ENCODE measurements at regions not wholly inside any gene's neighbourhood (a gene's known extent, or its start where the extent isn't known, plus 50 kb on each side); places are given as distances from the start of the nearest gene placed in this dataset.

DNA sequence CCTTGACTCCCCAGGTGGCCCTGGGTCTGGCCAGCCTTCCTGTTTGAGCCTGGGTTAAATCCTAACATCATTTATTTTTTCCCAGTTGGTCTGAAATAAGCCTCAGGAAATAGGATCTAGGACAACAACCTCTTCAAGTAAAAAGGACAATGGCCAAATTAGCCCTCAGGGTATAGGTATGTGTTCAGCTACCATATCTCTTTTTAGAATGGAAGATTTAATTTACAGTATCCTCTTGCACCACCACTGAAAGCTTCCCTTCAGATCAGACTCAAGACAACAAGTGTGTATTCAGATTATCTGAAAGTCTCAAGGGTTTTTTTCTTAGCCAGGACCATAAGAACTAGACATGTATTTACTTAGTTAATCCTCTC, 61.6 kb upstream of the CXCR4 start:
- DNase-seq (ENCODE audit: low read depth): no peak

DNA sequence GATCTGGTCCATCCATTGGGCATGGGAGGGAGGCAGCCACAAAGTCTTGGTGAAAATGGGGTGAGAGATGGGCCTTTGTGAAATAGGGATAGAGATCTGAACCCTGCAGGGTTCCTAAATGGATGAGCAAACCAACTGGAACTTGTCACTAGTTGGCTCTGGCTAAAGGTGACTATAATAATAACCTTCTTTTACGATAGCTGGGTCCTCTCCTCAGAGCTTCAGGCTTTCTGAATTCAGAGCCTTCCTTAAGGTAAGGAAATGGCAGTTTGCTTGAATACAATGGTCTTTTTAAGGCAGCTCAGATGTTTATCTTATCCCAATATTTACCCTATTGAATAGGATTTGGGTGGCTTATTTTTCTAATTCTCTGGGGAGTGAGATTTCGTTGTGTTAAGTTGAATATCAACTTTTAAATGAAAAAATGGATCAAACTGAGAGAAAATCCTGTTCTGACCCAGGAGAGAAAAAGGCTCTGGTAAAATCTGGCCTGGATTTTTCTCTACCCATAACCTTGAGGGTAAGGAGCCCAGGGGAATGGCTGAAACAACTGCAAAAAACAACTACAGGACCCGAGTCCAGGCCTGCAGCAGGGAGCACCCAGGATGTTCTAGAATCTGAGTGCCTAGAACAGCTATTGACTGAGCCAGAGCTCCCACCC, 61.1 kb upstream of the CXCR4 start:
- no peak for DNase-seq (ENCODE audit: low read depth)

DNA sequence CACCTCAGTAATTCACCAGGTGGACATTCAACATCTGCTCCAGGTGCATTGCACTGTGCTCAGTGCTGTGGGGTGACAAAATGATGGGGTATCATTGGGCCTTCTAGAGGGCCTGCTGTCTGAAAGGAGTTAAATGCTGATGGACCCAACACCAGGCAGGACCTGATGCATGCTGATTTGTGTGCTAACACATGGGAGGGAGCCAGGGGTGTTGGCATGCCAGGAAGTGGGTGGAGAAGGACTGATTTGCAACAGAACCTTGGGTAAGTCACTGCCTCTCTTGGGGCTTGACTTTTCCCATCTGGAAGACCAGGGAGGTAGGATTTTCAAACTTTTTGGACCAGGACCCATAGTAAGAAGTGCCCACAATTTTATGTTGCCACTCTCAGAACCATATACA, 57.9 kb upstream of the CXCR4 start:
- no peak for DNase-seq (ENCODE audit: low read depth)

DNA sequence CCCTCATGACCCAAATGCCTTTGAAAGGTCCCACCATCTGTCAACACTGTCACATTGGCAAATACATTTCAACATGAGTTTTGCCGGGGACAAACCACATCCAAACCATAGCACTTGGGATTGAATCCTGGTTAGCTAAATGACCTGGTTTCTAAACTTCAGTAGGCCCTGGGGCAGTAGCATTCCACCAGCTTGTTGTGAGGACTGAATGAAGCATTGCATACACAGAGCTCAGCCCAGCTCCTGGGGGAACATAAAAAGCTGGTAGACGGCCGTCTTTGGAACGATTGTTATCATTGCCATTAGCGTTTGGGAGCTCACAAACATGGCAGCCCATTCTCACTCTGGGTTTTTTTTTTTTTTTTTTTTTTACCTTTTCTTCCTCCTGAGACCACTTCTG, 57.5 kb upstream of the CXCR4 start:
- no peak for DNase-seq (ENCODE audit: low read depth)

DNA sequence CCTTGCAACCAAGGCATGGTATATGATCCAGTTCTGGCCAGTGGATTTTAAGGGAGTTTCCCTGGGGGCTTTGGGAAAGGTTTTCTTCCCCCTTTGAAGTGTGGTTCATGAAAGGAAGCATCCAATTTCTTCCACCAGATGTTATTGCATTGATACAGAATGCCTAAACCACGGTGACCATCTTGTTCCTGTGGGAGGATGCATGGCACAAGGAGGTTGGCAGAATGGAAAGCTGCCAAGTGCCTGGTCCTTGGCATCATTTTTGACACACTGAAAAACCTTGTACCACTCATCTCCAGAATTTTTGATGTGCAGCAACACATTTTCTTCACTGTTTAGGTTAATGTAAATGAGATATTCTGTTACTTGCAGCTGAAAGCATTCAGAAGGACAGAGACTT, 55.2 kb upstream of the CXCR4 start:
- DNase-seq (ENCODE audit: low read depth): no peak

DNA sequence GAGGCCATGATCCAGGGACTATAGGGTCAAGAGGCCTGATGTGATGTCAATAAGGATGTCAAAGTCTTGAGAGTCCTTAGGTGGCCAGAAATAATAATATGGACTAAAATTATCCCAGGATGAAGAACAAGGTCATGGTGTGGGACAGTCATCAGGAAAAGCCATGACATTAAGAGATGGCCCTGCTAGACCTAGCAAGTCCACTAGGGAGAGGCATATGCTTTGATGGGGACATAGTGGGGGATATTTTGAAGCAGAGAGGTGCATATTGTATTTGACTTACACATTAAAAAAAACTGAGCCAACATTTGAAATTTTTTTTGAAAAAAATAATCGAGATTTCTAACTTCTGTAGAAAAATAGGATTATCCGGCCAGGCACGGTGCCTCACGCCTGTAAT, 53.3 kb upstream of the CXCR4 start:
- no peak for DNase-seq (ENCODE audit: low read depth)

DNA sequence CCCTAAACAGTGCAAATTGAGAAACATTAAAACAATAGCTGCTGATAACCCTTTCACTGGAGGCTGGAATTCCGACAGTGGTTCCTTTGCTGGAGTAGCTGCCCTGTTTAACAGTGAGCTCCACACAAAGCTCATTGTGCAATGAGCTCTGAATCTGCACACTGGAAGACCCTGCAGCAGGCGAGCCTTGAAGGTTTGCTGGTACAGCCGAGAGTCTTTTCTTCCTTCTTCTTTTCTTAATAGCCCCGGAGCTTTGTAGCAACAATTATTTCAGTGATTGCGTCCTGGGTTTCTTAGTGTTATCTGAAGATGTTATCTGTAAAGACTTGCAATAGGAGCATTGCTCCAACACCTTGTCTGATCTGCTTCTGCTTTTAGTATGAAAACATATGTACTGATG, 50.8 kb upstream of the CXCR4 start:
- no peak for DNase-seq (ENCODE audit: low read depth)

DNA sequence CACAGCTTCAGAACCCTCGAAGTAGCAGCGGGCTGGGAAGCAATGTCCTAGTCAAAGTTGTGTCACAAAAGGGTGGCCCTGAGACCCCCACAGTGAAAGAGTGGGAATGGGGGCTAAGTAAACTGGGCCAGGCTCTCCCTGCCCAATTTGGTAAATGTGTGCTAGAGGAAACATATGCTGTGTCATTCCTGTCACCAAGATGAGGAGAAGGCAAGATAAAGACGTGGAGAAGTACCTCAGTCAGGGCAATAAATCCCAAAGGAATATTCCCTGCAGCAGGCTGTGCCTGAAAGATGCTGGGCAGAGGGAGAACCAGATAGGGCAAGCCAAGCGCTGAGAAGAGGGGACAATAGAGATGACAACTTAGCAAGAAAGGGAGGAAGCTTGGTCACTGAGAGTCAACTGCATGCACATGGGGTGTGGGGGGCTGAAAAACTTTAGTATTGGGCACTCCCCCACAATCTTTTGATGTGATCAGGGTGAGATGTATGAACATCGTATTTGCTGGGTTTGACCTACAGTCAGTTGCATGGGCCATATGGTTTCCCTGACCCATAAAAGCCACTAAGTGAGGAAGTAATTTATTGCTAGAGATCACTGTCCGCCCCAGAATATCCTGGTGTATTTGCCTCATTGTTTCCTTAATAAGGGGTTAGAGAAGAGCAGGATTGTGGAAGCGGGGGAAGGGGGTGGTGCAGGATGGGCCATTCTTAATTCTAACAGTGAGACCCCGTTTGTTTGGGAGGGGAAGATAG, 49.9 kb upstream of the CXCR4 start:
- DNase-seq (ENCODE audit: low read depth): no peak
